ENCODE measurements at regions not wholly inside any gene's neighbourhood (a gene's known extent, or its start where the extent isn't known, plus 50 kb on each side); places are given as distances from the start of the nearest gene placed in this dataset.

DNA sequence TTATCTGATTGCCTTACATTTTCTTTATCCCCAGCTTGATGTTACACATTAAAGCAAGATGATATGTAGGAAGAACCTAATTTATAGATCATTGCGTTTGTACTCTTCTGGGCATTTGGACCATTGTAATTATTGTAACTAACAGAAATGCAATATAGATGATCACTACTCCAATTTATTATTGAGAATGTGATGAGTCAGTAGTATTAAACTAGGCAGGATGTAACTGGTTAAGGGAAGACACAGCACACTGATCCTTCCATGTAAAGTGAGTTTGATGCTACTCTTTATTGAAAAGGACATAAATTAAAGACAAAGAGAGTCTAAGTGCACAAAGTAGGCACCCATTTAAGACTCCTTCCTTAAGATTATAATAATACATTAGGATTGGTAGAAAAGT, 223.8 kb downstream of the KIF2B start:
- Histone ChIP-seq H3K9me3 (ENCODE audit: control insufficient read depth, insufficient read depth, low read length) (peaks cover 11% of the 10 kb centered on the region), H3K36me3 (ENCODE audit: insufficient read depth, low read length) (no peaks in the 10 kb centered on the region), H3K4me1 (ENCODE audit: insufficient read depth, low read length) (no peaks in the 10 kb centered on the region), H3K9ac (ENCODE audit: low read depth, low read length) (no peak overlapping the region)

DNA sequence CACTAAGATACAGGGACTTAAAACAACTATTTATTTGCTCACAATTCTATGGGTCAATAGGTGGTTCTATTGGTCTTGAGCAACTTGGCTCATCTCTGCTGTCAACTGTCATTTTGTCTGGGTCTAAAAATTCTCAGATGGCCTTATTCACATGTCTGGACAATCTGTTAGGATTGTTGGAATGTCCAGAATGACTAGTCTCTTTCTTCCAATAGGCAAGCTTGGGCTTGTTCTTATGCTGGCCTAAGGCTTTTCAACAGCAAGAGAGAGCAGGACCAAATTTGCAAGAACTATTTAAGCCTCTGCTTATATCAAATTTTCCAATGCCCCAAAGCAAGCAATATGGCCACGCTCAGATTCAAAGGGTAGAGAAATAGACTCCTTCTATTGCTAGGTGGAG, 240.9 kb downstream of the KIF2B start:
- Histone ChIP-seq H3K4me1 (ENCODE audit: insufficient read depth, low read length) (no peaks in the 10 kb centered on the region), H3K9ac (ENCODE audit: low read depth, low read length) (no peak overlapping the region), H3K36me3 (ENCODE audit: insufficient read depth, low read length) (no peaks in the 10 kb centered on the region), H3K9me3 (ENCODE audit: control insufficient read depth, insufficient read depth, low read length) (no peaks in the 10 kb centered on the region)

DNA sequence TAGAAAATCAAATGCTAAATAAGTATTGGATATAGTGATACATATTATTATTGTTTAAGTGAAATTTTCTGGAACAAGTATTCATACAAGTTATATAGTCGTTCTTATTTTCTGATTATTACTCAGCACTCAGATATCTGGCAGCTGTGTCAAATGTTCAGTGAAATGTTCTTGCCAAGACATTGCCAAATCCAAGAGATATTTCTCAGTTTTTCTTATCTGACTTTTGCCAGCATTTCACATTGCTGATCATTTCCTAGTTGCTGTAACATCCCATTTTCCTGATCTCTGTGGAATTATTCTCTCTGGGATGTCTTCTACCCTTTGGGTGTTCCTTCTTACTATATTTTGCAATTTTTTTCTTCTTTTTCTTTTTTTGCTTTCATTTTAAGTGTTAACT, 262.3 kb downstream of the KIF2B start:
- H3K4me1 ChIP-seq (ENCODE audit: insufficient read depth, low read length): peaks cover 9% of the 10 kb centered on the region
- H3K9ac ChIP-seq (ENCODE audit: low read depth, low read length): no peak overlapping the region
- H3K9me3 ChIP-seq (ENCODE audit: control insufficient read depth, insufficient read depth, low read length): no peaks in the 10 kb centered on the region
- H3K36me3 ChIP-seq (ENCODE audit: insufficient read depth, low read length): no peaks in the 10 kb centered on the region

DNA sequence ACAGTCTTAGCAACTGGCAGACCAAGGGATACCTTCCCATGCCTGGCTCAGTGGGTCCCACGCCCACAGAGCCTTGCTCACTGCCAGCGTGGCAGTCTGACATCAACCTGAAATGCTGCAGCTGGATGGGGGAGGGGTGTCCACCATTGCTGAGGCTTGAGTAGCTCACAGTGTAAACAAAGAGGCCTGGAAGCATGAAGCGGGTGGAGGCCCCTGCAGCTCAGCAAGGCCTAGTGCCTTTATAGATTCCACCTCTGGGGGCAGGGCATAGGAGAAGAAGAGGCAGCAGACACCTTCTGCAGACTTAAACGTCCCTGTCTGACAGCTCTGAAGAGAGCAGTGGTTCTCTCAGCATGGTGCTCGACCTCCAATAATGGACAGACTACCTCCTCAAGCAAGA, 263.2 kb downstream of the KIF2B start:
- Histone ChIP-seq H3K36me3 (ENCODE audit: insufficient read depth, low read length) (no peaks in the 10 kb centered on the region), H3K9ac (ENCODE audit: low read depth, low read length) (no peak overlapping the region), H3K4me1 (ENCODE audit: insufficient read depth, low read length) (peaks cover 9% of the 10 kb centered on the region), H3K9me3 (ENCODE audit: control insufficient read depth, insufficient read depth, low read length) (no peaks in the 10 kb centered on the region)

DNA sequence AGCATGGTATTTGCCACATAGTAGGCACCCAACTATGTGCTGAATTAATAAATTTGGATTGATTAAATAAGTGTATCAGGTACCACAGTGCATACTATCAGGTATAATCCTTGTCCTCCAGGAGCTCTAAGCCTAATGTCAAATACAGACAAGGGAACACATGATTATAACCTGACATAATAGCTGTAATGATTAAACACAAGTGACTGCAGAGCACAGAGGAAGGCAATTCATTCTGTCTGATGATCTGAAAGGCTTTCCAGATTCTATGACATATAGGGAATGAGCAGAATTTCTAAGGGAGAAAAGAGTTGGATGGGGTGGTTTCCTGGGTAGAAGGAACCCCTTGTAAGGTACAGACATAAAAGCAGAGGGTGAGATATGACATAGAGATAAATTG, 273.5 kb downstream of the KIF2B start:
- Histone ChIP-seq H3K9me3 (ENCODE audit: control insufficient read depth, insufficient read depth, low read length) (no peaks in the 10 kb centered on the region), H3K4me1 (ENCODE audit: insufficient read depth, low read length) (no peaks in the 10 kb centered on the region), H3K36me3 (ENCODE audit: insufficient read depth, low read length) (no peaks in the 10 kb centered on the region), H3K9ac (ENCODE audit: low read depth, low read length) (no peak overlapping the region)

DNA sequence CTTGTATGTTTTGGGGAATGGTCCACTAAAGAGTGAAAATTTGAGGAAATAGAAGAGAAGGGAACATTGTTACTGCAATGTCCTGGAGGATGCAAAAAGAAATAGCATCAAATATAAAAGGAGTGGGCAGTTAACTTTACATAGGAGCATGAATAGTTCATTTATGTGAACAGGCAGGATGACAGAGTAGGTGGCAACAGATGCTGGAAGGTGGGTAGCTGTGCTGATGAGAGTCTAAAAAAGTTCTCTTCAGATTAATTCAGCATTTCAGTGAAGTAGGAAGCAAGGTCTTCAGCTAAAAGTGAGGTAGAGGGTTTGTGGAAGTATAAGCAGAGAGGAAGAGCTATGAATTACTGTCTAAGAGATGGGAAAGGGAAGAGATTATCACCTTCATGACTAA, 276.5 kb downstream of the KIF2B start:
- H3K36me3 ChIP-seq (ENCODE audit: insufficient read depth, low read length): no peaks in the 10 kb centered on the region
- no peaks in the 10 kb centered on the region for H3K4me1 ChIP-seq (ENCODE audit: insufficient read depth, low read length)
- H3K9ac ChIP-seq (ENCODE audit: low read depth, low read length): no peak overlapping the region
- peaks cover 6% of the 10 kb centered on the region; the same call in 1 of the 2 replicates for H3K9me3 ChIP-seq (ENCODE audit: control insufficient read depth, insufficient read depth, low read length)

DNA sequence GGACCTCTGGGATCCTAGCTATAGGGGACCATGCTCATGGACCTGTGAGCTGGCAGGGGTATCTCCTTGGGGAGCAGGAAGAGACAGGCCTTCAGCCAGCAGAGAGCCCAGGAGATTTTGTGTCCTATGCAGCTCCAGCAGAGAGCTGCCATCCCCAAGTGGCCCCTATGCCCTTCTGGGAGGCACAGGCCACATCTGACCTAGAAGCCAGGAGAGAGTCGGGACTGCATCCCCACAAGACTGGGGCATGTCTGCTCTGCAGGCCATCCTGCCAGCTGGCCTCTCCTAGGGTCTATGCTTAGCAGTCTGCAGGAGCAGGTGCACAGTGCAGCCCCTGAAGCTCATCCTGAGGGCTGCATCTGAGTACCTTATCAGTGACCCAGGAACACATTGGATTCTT, 279.5 kb downstream of the KIF2B start:
- H3K36me3 ChIP-seq (ENCODE audit: insufficient read depth, low read length): no peaks in the 10 kb centered on the region
- peaks cover 6% of the 10 kb centered on the region; the same call in 1 of the 2 replicates for H3K9me3 ChIP-seq (ENCODE audit: control insufficient read depth, insufficient read depth, low read length)
- no peaks in the 10 kb centered on the region for H3K4me1 ChIP-seq (ENCODE audit: insufficient read depth, low read length)
- H3K9ac ChIP-seq (ENCODE audit: low read depth, low read length): no peak overlapping the region

DNA sequence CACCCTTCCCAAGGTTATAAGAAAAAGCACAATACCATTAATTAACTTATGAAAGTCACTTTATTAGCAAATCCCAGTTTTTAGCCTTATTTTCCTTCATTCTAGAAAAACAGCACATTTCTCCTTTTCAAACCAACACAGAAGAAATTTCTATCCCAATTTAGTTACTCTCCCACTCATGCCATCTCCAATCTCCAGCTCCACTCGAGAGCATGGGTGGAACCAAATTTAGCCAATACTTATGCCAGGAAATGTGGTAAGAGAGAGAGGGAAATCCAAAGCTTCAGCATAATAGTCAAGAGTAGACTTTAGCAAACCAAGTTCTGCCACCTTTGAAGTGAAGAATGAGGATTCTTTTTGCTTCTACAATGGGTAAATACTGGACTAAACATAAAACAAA, 288.8 kb downstream of the KIF2B start:
- Histone ChIP-seq H3K36me3 (ENCODE audit: insufficient read depth, low read length) (no peaks in the 10 kb centered on the region), H3K9ac (ENCODE audit: low read depth, low read length) (no peak overlapping the region), H3K4me1 (ENCODE audit: insufficient read depth, low read length) (no peaks in the 10 kb centered on the region), H3K9me3 (ENCODE audit: control insufficient read depth, insufficient read depth, low read length) (no peaks in the 10 kb centered on the region; the same call in 1 of the 2 replicates)

DNA sequence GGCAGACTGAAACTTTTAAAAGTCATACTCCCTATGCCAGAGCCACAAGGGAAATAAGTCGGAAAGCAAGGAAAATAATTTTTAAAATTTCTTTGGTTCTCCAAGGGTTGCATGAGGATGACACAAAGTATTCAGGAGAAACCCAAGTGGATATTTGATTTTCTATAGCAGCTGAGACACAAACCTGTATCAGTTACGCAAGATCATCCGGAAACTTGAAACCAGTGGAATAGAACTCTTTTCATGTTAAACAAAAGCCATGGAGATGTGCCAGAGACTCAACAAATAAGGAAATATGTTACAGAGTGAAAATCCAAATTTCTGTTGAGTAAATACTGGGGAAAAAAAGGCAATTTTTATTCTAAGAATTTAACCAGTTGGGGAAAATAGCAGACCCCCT, 294.7 kb downstream of the KIF2B start:
- Histone ChIP-seq H3K36me3 (ENCODE audit: insufficient read depth, low read length) (no peaks in the 10 kb centered on the region), H3K9ac (ENCODE audit: low read depth, low read length) (no peak overlapping the region), H3K4me1 (ENCODE audit: insufficient read depth, low read length) (no peaks in the 10 kb centered on the region), H3K9me3 (ENCODE audit: control insufficient read depth, insufficient read depth, low read length) (no peaks in the 10 kb centered on the region)

DNA sequence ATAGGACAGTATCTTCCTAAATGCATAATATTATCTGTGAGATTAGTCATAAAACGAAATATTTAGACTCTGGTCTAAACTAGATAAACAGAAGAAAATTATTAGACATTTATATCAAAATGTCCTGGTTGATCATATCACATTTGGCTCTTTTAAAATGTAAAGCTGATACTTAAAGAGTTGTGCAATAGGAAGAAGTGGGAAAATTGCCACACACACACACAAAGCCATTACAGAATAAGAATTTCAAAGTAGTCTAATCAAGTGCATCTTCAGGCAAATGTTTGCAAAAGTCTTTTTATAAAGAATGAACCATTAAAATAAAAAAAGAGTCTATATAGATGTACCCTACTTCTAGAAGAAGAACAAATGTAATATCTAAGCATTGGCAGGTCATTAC, 301.7 kb downstream of the KIF2B start:
- Histone ChIP-seq H3K4me1 (ENCODE audit: insufficient read depth, low read length) (no peaks in the 10 kb centered on the region), H3K9me3 (ENCODE audit: control insufficient read depth, insufficient read depth, low read length) (peaks cover 5% of the 10 kb centered on the region; the same call in 1 of the 2 replicates), H3K9ac (ENCODE audit: low read depth, low read length) (no peak overlapping the region), H3K36me3 (ENCODE audit: insufficient read depth, low read length) (no peaks in the 10 kb centered on the region)

DNA sequence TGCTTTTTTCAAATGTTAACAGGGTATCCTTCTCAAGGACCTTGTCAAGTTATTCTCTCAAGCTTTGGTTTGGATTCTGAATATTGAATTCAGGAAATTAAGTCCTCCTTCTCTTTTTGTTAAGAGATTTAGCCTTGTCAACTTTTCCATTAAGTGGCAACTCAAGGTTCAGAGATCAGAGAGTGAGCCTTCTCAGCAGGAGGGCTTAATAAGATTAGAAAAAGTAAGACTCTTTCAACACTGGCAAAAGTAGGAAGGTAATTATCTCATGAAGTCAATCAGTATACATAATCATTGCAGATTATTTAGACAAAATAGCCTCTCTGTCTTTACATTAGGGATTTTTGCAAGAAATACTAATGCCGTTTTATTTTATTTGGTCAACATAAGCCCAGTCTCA, 330.7 kb downstream of the KIF2B start:
- no peaks in the 10 kb centered on the region for H3K9me3 ChIP-seq (ENCODE audit: control insufficient read depth, insufficient read depth, low read length)
- H3K9ac ChIP-seq (ENCODE audit: low read depth, low read length): no peak overlapping the region
- H3K4me1 ChIP-seq (ENCODE audit: insufficient read depth, low read length): no peaks in the 10 kb centered on the region
- H3K36me3 ChIP-seq (ENCODE audit: insufficient read depth, low read length): no peaks in the 10 kb centered on the region

DNA sequence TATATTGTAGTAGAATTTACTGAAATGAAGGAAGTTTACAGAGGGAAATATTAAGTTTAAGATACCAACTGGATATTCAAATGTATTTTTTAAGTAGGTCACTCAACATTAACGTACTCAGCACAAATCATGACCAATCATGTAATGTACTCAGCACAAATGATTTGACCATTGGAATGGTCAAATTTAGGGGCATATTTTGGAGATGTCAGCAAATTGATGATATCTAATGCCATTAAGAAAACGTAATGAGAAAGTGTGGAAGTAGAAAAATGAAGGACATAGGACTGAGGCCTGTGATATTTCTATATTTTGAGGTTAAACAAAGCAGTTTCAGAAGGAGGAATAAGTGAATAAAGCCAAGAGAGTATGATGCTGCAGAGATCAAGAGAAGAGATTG, 334.8 kb downstream of the KIF2B start:
- Histone ChIP-seq H3K9ac (ENCODE audit: low read depth, low read length) (no peak overlapping the region), H3K36me3 (ENCODE audit: insufficient read depth, low read length) (no peaks in the 10 kb centered on the region), H3K4me1 (ENCODE audit: insufficient read depth, low read length) (no peaks in the 10 kb centered on the region), H3K9me3 (ENCODE audit: control insufficient read depth, insufficient read depth, low read length) (no peaks in the 10 kb centered on the region; the same call in 1 of the 2 replicates)

DNA sequence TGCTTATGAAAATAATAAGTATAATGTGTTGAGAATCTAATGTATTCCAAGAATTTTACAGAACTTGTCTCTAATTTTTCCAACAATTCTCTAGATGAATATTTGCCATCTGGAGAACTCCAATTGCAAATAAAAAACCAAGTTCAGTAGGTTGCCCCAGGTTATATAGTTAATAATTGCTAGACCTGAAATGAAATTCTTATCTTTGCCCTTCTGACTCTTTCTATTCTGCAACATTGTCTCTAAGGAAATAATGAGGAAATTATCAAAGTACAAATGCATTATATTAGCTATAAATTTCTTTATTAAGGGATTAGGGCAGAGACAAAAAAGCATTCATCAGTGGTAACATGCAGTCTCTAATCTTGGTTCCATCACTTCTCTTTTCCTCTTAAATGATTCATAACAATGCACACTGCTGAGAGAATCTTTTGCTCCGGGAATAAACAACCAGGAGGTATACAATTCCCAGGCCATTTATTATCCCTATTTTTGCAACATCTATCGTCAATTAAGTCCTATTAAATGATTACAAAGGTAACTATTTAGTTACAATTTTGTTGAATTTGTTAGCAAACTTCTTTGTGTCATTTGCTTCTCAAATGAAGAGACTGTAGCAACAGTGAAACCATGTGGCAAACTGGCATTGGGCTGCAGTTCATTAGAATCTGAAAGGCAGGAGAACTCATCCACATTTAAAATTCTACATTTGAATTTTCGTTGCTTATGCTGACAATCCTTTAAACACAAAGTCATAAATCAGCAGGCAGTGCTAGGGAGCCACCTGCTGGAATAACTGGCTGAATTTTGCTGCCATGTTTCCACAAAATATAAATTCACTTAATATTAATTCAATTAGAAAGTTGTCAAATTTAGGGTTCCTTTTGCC, 349.6 kb downstream of the KIF2B start:
- no peaks in the 10 kb centered on the region for H3K36me3 ChIP-seq (ENCODE audit: insufficient read depth, low read length)
- H3K9me3 ChIP-seq (ENCODE audit: control insufficient read depth, insufficient read depth, low read length): no peaks in the 10 kb centered on the region
- no peak overlapping the region; the same call in 1 of the 2 replicates for H3K9ac ChIP-seq (ENCODE audit: low read depth, low read length)
- H3K4me1 ChIP-seq (ENCODE audit: insufficient read depth, low read length): peaks cover 8% of the 10 kb centered on the region

DNA sequence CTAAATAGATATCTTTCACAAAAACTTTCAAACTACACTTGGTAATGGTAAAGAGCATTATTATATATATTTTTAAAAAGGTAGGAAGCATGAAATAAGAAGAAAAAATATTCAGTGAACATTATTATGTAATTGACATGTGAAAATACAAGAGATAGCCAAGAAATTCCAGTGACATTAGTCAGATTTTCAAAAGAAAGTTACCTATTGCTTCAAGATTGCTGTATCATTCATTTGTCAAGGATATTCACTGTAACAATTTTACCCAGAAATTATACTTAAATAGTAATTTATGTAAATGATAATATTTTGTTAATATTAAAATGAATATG, 350.2 kb downstream of the KIF2B start:
- H3K9me3 ChIP-seq (ENCODE audit: control insufficient read depth, insufficient read depth, low read length): no peaks in the 10 kb centered on the region
- H3K4me1 ChIP-seq (ENCODE audit: insufficient read depth, low read length): peaks cover 8% of the 10 kb centered on the region
- H3K9ac ChIP-seq (ENCODE audit: low read depth, low read length): no peak overlapping the region
- no peaks in the 10 kb centered on the region for H3K36me3 ChIP-seq (ENCODE audit: insufficient read depth, low read length)

DNA sequence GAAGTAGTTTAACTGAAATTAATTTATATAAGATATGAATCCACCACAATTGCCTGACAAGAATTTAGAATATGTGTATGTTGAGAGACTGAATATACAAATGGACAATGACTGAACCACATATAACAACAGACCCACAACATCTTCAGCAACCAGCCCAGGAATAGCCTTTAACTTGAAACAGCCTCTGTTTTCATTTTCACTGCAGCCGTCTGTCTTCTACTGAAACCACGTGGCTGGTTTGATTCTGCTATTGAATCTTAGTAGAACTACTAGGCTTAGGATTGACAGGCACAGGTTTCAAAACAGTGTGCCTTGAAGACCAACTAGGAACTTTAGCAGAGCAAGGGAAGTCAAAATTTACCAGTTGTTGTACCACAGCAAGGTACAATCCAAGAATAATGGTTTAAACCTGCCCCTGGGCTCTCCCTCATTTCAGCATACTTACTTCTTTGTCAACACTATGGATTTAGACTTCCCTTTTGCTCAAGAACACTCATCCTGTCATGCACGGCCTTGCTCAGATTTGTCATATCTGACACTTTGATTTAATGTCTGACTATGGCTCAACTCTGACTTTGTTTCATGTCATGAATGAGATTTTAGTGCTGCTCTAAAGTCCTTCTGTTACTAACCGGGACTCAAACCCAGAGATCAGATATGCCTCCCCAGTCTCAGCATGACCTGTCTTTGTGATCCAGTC, 355.0 kb downstream of the KIF2B start:
- Histone ChIP-seq H3K36me3 (ENCODE audit: insufficient read depth, low read length) (no peaks in the 10 kb centered on the region), H3K9ac (ENCODE audit: low read depth, low read length) (no peak overlapping the region), H3K9me3 (ENCODE audit: control insufficient read depth, insufficient read depth, low read length) (no peaks in the 10 kb centered on the region), H3K4me1 (ENCODE audit: insufficient read depth, low read length) (no peaks in the 10 kb centered on the region; the same call in 1 of the 2 replicates)
